SK-N-SH (cell line): ENCODE measurements at regions not wholly inside any gene's neighbourhood (a gene's known extent, or its start where the extent isn't known, plus 50 kb on each side); places are given as distances from the start of the nearest gene placed in this dataset.
A peak's percentile ranks its signal among the peaks of the same experiment; 100 is the strongest.

Experiments
- CTCF ChIA-PET: fragments of 300-600, 350-600 bp; formaldehyde crosslinking; extraction: SDS; loops from one replicate; lab custom pipeline; 2021; lab: Yijun Ruan, JAX
- POLR2A ChIA-PET: fragments of 350-600 bp; sonication (Branson Sonifier 250); formaldehyde crosslinking; extraction: SDS; loops from one replicate; lab custom pipeline; 2020; ENCODE audit warnings: antibody characterized with exemption, inconsistent platforms; lab: Yijun Ruan, JAX
- DNase-seq: peaks from one replicate; pipeline ENCODE4 v3.0.0; 2012
- H2AFZ ChIP-seq: fragments of 200-600 bp; sonication (generic); 2 replicates; pipeline ENCODE4 v1.8.1; 2016; ENCODE audit warnings: antibody characterized with exemption, mild to moderate bottlenecking, low read depth
- H3F3A ChIP-seq: fragments of 200-600 bp; sonication (generic); replicated peaks from 2 replicates; pipeline ENCODE3; 2016; ENCODE audit warnings: antibody characterized with exemption, mild to moderate bottlenecking; ENCODE audit not compliant: insufficient read depth
- H3K27ac ChIP-seq, 2 experiments: fragments of 200-500 bp in 1 of 2; fragments of 200-600 bp in 1 of 2; sonication (Bioruptor generic) in 1 of 2; sonication (generic), shearing (Covaris generic) in 1 of 2; 2 replicates each; pipeline versions ENCODE4 v1.5.1 to v1.6.1; 2014 to 2016; ENCODE audit warnings: low read depth in 2 of 2, inconsistent platforms in 1 of 2, low read length in 1 of 2, mild to moderate bottlenecking in 1 of 2, mixed read lengths in 1 of 2
- H3K27me3 ChIP-seq: fragments of 200-600 bp; sonication (generic), shearing (Covaris generic); 2 replicates; pipeline ENCODE4 v1.6.1; 2016; ENCODE audit warnings: mixed run types; ENCODE audit not compliant: insufficient read depth
- H3K36me3 ChIP-seq, 2 experiments: fragments of 200-500 bp in 1 of 2; fragments of 200-600 bp in 1 of 2; sonication (Bioruptor generic) in 1 of 2; sonication (generic) in 1 of 2; replicated peaks in 1 of 2; 2 replicates each; pipeline versions ENCODE3 to v1.5.1; 2014 to 2016; ENCODE audit warnings: low read length in 1 of 2, mild to moderate bottlenecking in 1 of 2; ENCODE audit not compliant: insufficient read depth in 2 of 2, control insufficient read depth in 1 of 2
- H3K4me1 ChIP-seq, 2 experiments: fragments of 200-500 bp in 1 of 2; fragments of 200-600 bp in 1 of 2; sonication (Bioruptor generic) in 1 of 2; sonication (generic), shearing (Covaris generic) in 1 of 2; 2 replicates each; pipeline versions ENCODE4 v1.5.1 to v1.6.1; 2014 to 2016; ENCODE audit warnings: low read depth in 1 of 2, low read length in 1 of 2, mixed run types in 1 of 2; ENCODE audit not compliant: insufficient read depth in 2 of 2, control insufficient read depth in 1 of 2
- H3K4me2 ChIP-seq: fragments of 200-600 bp; sonication (generic), shearing (Covaris generic); 2 replicates; pipeline ENCODE4 v1.6.1; 2017; ENCODE audit warnings: mixed run types
- H3K4me3 ChIP-seq, 2 experiments: fragments of 200-500 bp in 1 of 2; fragments of 200-600 bp in 1 of 2; sonication (Bioruptor generic) in 1 of 2; sonication (generic), shearing (Covaris generic) in 1 of 2; 2 replicates each; pipeline versions ENCODE4 v1.5.1 to v1.8.1; 2014 to 2016; ENCODE audit warnings: low read depth in 2 of 2, inconsistent platforms in 1 of 2, low read length in 1 of 2, mild to moderate bottlenecking in 1 of 2, mixed read lengths in 1 of 2, moderate library complexity in 1 of 2
- H3K79me2 ChIP-seq: fragments of 200-600 bp; sonication (generic); 2 replicates; pipeline ENCODE4 v1.8.1; 2017; ENCODE audit warnings: mild to moderate bottlenecking; ENCODE audit not compliant: insufficient read depth
- H3K9ac ChIP-seq: fragments of 200-600 bp; sonication (generic); 2 replicates; pipeline ENCODE4 v1.6.1; 2017; ENCODE audit warnings: mixed run types
- H3K9me2 ChIP-seq: fragments of 200-600 bp; sonication (generic); 2 replicates; pipeline ENCODE4 v1.6.1; 2017; ENCODE audit warnings: mixed run types
- H3K9me3 ChIP-seq: fragments of 200-600 bp; sonication (generic); 2 replicates; pipeline ENCODE4 v1.6.1; 2017; ENCODE audit warnings: mixed run types, mild to moderate bottlenecking, moderate library complexity
- H4K20me1 ChIP-seq: fragments of 200-600 bp; sonication (generic); 2 replicates; pipeline ENCODE4 v1.6.1; 2017; ENCODE audit warnings: mild to moderate bottlenecking, mixed run types; ENCODE audit not compliant: insufficient read depth
- CHD2 ChIP-seq: fragments of 150-350 bp; IDR thresholded peaks from 2 replicates; pipeline ENCODE4 v1.6.1; 2018; ENCODE audit warnings: low read length; ENCODE audit not compliant: partially characterized antibody
- ELF1 ChIP-seq: IDR thresholded peaks from 2 replicates; pipeline ENCODE4 v1.4.0; 2012
- EP300 ChIP-seq, 2 experiments: IDR thresholded peaks; 2 replicates each; pipeline versions ENCODE4 v1.4.0 to v1.6.1; 2012; ENCODE audit warnings: borderline replicate concordance in 1 of 2, low read depth in 1 of 2, low read length in 1 of 2
- EZH2phosphoT487 ChIP-seq: fragments of 200-600 bp; sonication (generic); IDR thresholded peaks from 2 replicates; pipeline ENCODE4 v1.6.1; 2017; ENCODE audit warnings: low read depth, mixed run types, mild to moderate bottlenecking, antibody characterized with exemption, moderate library complexity, borderline replicate concordance
- FOSL2 ChIP-seq: IDR thresholded peaks from 2 replicates; pipeline ENCODE4 v1.4.0; 2012; ENCODE audit warnings: low read depth, mild to moderate bottlenecking, moderate library complexity, borderline replicate concordance
- FOXJ3 ChIP-seq: sonication (generic); formaldehyde crosslinking; IDR thresholded peaks from 2 replicates; pipeline ENCODE4 v1.5.1; 2020; ENCODE audit warnings: mild to moderate bottlenecking, missing genetic modification reagents
- GABPA ChIP-seq: IDR thresholded peaks from 2 replicates; pipeline ENCODE4 v1.4.0; 2012; ENCODE audit warnings: low read depth, mild to moderate bottlenecking
- IRF3 ChIP-seq: fragments of 150-350 bp; IDR thresholded peaks from 2 replicates; pipeline ENCODE4 v1.6.1; 2016; ENCODE audit warnings: mild to moderate bottlenecking, low read depth, low read length
- JUND ChIP-seq: IDR thresholded peaks from 2 replicates; pipeline ENCODE4 v1.4.0; 2012
- MEF2A ChIP-seq: IDR thresholded peaks from 2 replicates; pipeline ENCODE4 v1.4.0; 2012; ENCODE audit warnings: low read depth, borderline replicate concordance
- NRF1 ChIP-seq: IDR thresholded peaks from 2 replicates; pipeline ENCODE4 v1.6.1; 2012; ENCODE audit warnings: low read depth, mild to moderate bottlenecking, low read length
- PBX3 ChIP-seq: IDR thresholded peaks from 2 replicates; pipeline ENCODE4; 2012
- POLR2AphosphoS5 ChIP-seq: IDR thresholded peaks from 2 replicates; pipeline ENCODE4 v1.6.1; 2012; ENCODE audit warnings: low read depth, low read length
- RAD21 ChIP-seq: IDR thresholded peaks from 2 replicates; pipeline ENCODE4 v1.6.1; 2012; ENCODE audit warnings: mild to moderate bottlenecking, low read length
- REST ChIP-seq: IDR thresholded peaks from 2 replicates; pipeline ENCODE4 v1.6.1; 2012; ENCODE audit warnings: mild to moderate bottlenecking, low read depth, low read length, moderate library complexity
- RFX5 ChIP-seq: IDR thresholded peaks from 2 replicates; pipeline ENCODE4 v1.6.1; 2012; ENCODE audit warnings: mild to moderate bottlenecking, improper control_type of control experiment, low read length
- RXRA ChIP-seq: IDR thresholded peaks from 2 replicates; pipeline ENCODE4 v1.4.0; 2012; ENCODE audit warnings: low read depth, mild to moderate bottlenecking, borderline replicate concordance
- TCF12 ChIP-seq: IDR thresholded peaks from 2 replicates; pipeline ENCODE4 v1.4.0; 2012
- WGBS: methylation state at CpG from one replicate; pipeline ENCODE4 v1.1.6; 2017; ENCODE audit warnings: low lambda C conversion rate; 5-methylcytosine and 5-hydroxymethylcytosine counted together

GRCh38 chr2:84338069-84338468 lies 121.0 kb downstream of the SUCLG1 start (continued):
- TF ChIP-seq RAD21 (no peak), GABPA (no peak), CHD2 (no peak), IRF3 (no peak), POLR2AphosphoS5 (no peak), NRF1 (no peak), TCF12 (peak; percentile 86), FOXJ3 (CRISPR knock-in tag) (no peak), RXRA (no peak)

GRCh38 chr2:84327645-84328249 lies 131.3 kb downstream of the SUCLG1 start:
- DNase-seq = no peak
- POLR2A ChIA-PET = no interaction called here
- no peak overlapping the region for H3K4me2 ChIP-seq
- no peaks in the 10 kb centered on the region for H3K9me2 ChIP-seq
- no peaks in the 10 kb centered on the region for H3K27me3 ChIP-seq
- no peaks in the 10 kb centered on the region for H3K4me1 ChIP-seq
- H3F3A ChIP-seq = no peaks in the 10 kb centered on the region
- no peak overlapping the region for H3K9ac ChIP-seq
- no peaks in the 10 kb centered on the region for H3K9me3 ChIP-seq
- H3K36me3 ChIP-seq = no peaks in the 10 kb centered on the region
- no peaks in the 10 kb centered on the region for H3K79me2 ChIP-seq
- TF ChIP-seq FOXJ3 (CRISPR knock-in tag) = no peak
- CTCF ChIA-PET = interaction anchor here (6.5 kb wide), 1 partner anchor 14 kb away, joined by 46 read pairs; no protein-coding TSS in a partner anchor
- 0% methylated on average over 1 of the region's 1 CpG for WGBS
- H2AFZ ChIP-seq = no peak overlapping the region
- no peak overlapping the region for H3K4me3 ChIP-seq
- no peaks in the 10 kb centered on the region for H4K20me1 ChIP-seq
- H3K27ac ChIP-seq = no peak overlapping the region

- H3K4me2 ChIP-seq = no peak overlapping the region
- no peak for DNase-seq
- no peaks in the 10 kb centered on the region for H3K9me3 ChIP-seq
- H3K27ac ChIP-seq = no peak overlapping the region
- H3K9ac ChIP-seq = no peak overlapping the region
- no peaks in the 10 kb centered on the region for H4K20me1 ChIP-seq
- H2AFZ ChIP-seq = no peak overlapping the region
- no peaks in the 10 kb centered on the region for H3K36me3 ChIP-seq
- 24% methylated on average over 4 of the region's 4 CpGs for WGBS
- no peaks in the 10 kb centered on the region for H3K79me2 ChIP-seq
- H3K4me3 ChIP-seq = no peak overlapping the region
- no peaks in the 10 kb centered on the region for H3F3A ChIP-seq
- no peaks in the 10 kb centered on the region for H3K27me3 ChIP-seq
- no peaks in the 10 kb centered on the region for H3K9me2 ChIP-seq
- no peaks in the 10 kb centered on the region for H3K4me1 ChIP-seq
- CTCF ChIA-PET = interaction anchor here (0.9 to 6.5 kb wide), 2 partner anchors 11 to 13 kb away, joined by 3 to 46 read pairs; no protein-coding TSS in a partner anchor
- POLR2A ChIA-PET = no interaction called here
- TF ChIP-seq IRF3 (no peak), JUND (no peak), MEF2A (no peak), PBX3 (no peak), FOSL2 (no peak), EZH2phosphoT487 (no peak), ELF1 (no peak), RFX5 (no peak), EP300 (IDR thresholded peaks at IDR 0.05; ENCODE audit: borderline replicate concordance in 1 of 2, low read depth in 1 of 2, low read length in 1 of 2) (no peak), REST (no peak), RXRA (no peak)
These were observed 132.1 kb downstream of the SUCLG1 start for GRCh38 chr2:84326831-84327432.
